Activated naive CD8-positive, alpha-beta T cell treated with anti-CD3 and anti-CD28 coated beads, Interleukin-2, amount 50 U/mL, for 24 hours (primary cell): ENCODE measurements at regions not wholly inside any gene's neighbourhood (a gene's known extent, or its start where the extent isn't known, plus 50 kb on each side); places are given as distances from the start of the nearest gene placed in this dataset.

ENCODE experiments used
- ATAC-seq: fragments of 150-1000 bp; cut with Tn5 transposase; one replicate; pipeline ENCODE4 v1.10.0; 2021
- DNase-seq: peaks from one replicate; pipeline ENCODE4 v3.0.0; 2021
- H3K27ac Mint-ChIP-seq: one replicate; pipeline ENCODE4 v1.8.0; 2021; ENCODE audit warnings: mild to moderate bottlenecking, mixed read lengths
- H3K27me3 Mint-ChIP-seq: one replicate; pipeline ENCODE4 v1.8.0; 2021; ENCODE audit warnings: mixed read lengths
- H3K36me3 Mint-ChIP-seq: one replicate; pipeline ENCODE4 v1.8.0; 2021; ENCODE audit warnings: low read depth, mixed read lengths
- H3K4me1 Mint-ChIP-seq: one replicate; pipeline ENCODE4 v1.8.0; 2021; ENCODE audit warnings: mixed read lengths
- H3K4me3 Mint-ChIP-seq: one replicate; pipeline ENCODE4 v1.8.0; 2021; ENCODE audit warnings: mild to moderate bottlenecking, moderate library complexity, mixed read lengths
- H3K9me3 Mint-ChIP-seq: one replicate; pipeline ENCODE4 v1.8.0; 2021; ENCODE audit warnings: mixed read lengths

DNA sequence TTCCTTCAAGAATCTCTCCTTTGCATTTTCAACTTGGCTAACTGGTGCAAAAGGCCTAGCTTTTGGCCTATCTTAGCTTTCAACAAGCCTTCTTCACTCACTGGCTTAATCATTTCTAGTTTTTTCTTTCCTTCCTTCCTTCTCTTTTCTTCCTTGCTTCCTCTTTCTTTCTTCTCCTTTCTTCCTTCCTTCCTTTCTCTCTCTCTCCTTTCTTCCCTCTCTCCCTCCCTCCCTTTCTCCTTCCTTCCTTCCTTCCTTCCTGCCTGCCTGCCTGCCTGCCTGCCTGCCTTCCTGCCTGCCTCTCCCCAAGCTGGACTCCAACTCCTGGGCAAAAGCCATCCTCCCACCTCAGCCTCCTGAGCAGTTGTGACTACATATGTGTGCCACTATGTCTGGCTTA lies 176.2 kb upstream of the APCDD1 start:
- H3K27me3 Mint-ChIP-seq, result no peaks in the 10 kb centered on the region
- H3K4me1 Mint-ChIP-seq, result peaks cover 2% of the 10 kb centered on the region
- no peak overlapping the region for H3K27ac Mint-ChIP-seq
- DNase-seq, result no peak
- H3K9me3 Mint-ChIP-seq, result peaks cover 5% of the 10 kb centered on the region
- no peaks in the 10 kb centered on the region for H3K36me3 Mint-ChIP-seq
- ATAC-seq, result no peak
- no peak overlapping the region for H3K4me3 Mint-ChIP-seq

GRCh38 chr18:10279471-10279870 lies 175.0 kb upstream of the APCDD1 start:
- Mint-ChIP-seq H3K36me3 (no peaks in the 10 kb centered on the region), H3K27ac (no peak overlapping the region), H3K4me1 (peaks cover 2% of the 10 kb centered on the region), H3K4me3 (no peak overlapping the region), H3K9me3 (peaks cover 5% of the 10 kb centered on the region), H3K27me3 (no peaks in the 10 kb centered on the region)
- ATAC-seq, result no peak
- DNase-seq, result no peak

- Mint-ChIP-seq H3K4me1 (peaks cover 2% of the 10 kb centered on the region), H3K27ac (no peak overlapping the region)
- no peak for DNase-seq
Measured at GRCh38 chr18:10279905-10280644, 174.4 kb upstream of the APCDD1 start.

GRCh38 chr18:10284540-10285282 lies 169.7 kb upstream of the APCDD1 start:
- Mint-ChIP-seq H3K4me3 (no peak overlapping the region), H3K4me1 (peaks cover 15% of the 10 kb centered on the region), H3K9me3 (peaks cover 11% of the 10 kb centered on the region), H3K27ac (no peak overlapping the region), H3K27me3 (no peaks in the 10 kb centered on the region), H3K36me3 (no peaks in the 10 kb centered on the region)
- DNase-seq (no peak), ATAC-seq (no peak)

More at GRCh38 chr18:10279905-10280644, 174.4 kb upstream of the APCDD1 start:
- Mint-ChIP-seq H3K36me3 (no peaks in the 10 kb centered on the region), H3K4me3 (no peak overlapping the region), H3K27me3 (no peaks in the 10 kb centered on the region), H3K9me3 (peaks cover 5% of the 10 kb centered on the region)
- ATAC-seq, result no peak

GRCh38 chr18:10285283-10285640 lies 169.2 kb upstream of the APCDD1 start:
- ATAC-seq, result no peak
- H3K4me1 Mint-ChIP-seq, result peaks cover 15% of the 10 kb centered on the region
- peaks cover 11% of the 10 kb centered on the region for H3K9me3 Mint-ChIP-seq
- no peak overlapping the region for H3K4me3 Mint-ChIP-seq
- no peaks in the 10 kb centered on the region for H3K27me3 Mint-ChIP-seq
- no peak for DNase-seq
- H3K27ac Mint-ChIP-seq, result no peak overlapping the region
- H3K36me3 Mint-ChIP-seq, result no peaks in the 10 kb centered on the region

- Mint-ChIP-seq H3K4me3 (no peak overlapping the region), H3K27ac (no peak overlapping the region), H3K4me1 (peaks cover 15% of the 10 kb centered on the region), H3K36me3 (no peaks in the 10 kb centered on the region), H3K27me3 (no peaks in the 10 kb centered on the region), H3K9me3 (peaks cover 11% of the 10 kb centered on the region)
- DNase-seq (no peak), ATAC-seq (no peak)
Measured at GRCh38 chr18:10286580-10287150, 167.8 kb upstream of the APCDD1 start.

DNA sequence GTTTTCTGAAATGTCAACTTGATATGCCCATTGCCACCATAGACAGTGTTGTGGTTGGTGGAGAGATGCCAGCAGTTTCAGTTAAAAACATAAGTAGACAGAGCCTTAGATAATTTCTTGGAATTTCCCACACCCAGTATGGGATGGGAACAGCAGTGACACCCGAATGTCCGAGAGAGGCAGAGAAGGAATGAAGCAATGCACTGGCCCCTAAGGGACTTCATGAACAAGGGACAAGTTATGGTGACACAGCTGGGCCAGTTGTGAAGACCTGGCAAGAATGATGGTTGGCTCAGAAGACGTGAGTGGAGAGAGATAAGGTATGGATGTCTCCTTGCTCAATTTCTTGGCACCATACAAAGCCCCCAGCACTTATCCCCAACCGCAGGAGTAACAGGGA lies 165.2 kb upstream of the APCDD1 start:
- Mint-ChIP-seq H3K27me3 (no peaks in the 10 kb centered on the region), H3K4me3 (no peak overlapping the region), H3K9me3 (peaks cover 11% of the 10 kb centered on the region), H3K27ac (no peak overlapping the region), H3K36me3 (no peaks in the 10 kb centered on the region), H3K4me1 (peaks cover 15% of the 10 kb centered on the region)
- no peak for ATAC-seq
- DNase-seq, result no peak

- no peaks in the 10 kb centered on the region for H3K36me3 Mint-ChIP-seq
- no peak for ATAC-seq
- H3K4me3 Mint-ChIP-seq, result no peak overlapping the region
- DNase-seq, result no peak
- H3K27ac Mint-ChIP-seq, result no peak overlapping the region
- peaks cover 11% of the 10 kb centered on the region for H3K9me3 Mint-ChIP-seq
- no peaks in the 10 kb centered on the region for H3K27me3 Mint-ChIP-seq
- peaks cover 15% of the 10 kb centered on the region for H3K4me1 Mint-ChIP-seq
Measured at GRCh38 chr18:10289951-10290637, 164.3 kb upstream of the APCDD1 start.

- Mint-ChIP-seq H3K36me3 (no peaks in the 10 kb centered on the region), H3K27me3 (no peaks in the 10 kb centered on the region), H3K4me1 (peaks cover 13% of the 10 kb centered on the region), H3K4me3 (no peak overlapping the region), H3K9me3 (peaks cover 11% of the 10 kb centered on the region), H3K27ac (no peak overlapping the region)
- DNase-seq (no peak), ATAC-seq (no peak)
Measured at GRCh38 chr18:10290638-10291235, 163.7 kb upstream of the APCDD1 start.

DNA sequence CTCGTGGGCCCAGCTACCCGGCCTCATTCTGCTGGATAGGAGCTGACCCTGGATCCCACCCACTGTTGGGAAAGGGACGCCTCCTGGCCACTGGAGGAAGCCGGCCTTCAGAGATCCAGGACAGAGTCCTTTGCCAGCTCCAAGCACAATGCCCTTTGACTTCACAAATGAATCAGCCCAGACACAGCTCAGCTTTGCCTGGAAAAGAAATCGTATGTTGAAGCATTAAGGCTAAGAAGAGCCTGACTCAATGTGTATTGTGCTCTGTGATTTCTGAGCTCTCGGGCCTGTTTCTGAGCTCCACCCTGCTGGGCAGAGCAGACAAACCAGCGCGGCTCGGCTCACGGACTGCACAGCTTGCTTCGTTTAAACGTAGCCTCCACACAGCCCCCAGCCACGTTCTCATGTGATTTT lies 162.9 kb upstream of the APCDD1 start:
- DNase-seq (no peak), ATAC-seq (no peak)
- Mint-ChIP-seq H3K36me3 (no peaks in the 10 kb centered on the region), H3K27me3 (no peaks in the 10 kb centered on the region), H3K27ac (no peak overlapping the region), H3K4me3 (no peak overlapping the region), H3K9me3 (peaks cover 11% of the 10 kb centered on the region), H3K4me1 (peaks cover 6% of the 10 kb centered on the region)

DNA sequence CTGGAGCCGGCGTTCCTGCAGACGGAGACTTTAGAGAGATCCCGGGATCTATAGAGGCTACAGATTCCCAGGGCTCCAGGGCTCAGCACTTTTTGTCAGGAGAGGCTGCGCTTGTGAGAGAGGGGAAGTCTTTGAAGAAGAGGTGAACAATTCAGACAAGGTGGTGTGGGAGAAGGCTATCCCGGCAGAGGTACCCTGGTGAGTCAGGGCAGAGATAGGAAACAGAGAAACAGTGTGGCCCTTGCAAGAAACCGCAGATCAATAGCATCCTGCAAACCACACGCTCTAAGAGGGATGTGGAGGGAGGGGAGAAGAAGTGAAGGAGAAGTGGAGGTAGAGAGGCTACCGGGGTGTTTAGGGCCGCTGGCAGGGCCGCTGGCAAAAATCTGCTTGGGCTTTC lies 160.5 kb upstream of the APCDD1 start:
- Mint-ChIP-seq H3K4me1 (peaks cover 3% of the 10 kb centered on the region), H3K27ac (no peak overlapping the region), H3K9me3 (peaks cover 5% of the 10 kb centered on the region), H3K27me3 (peaks cover 2% of the 10 kb centered on the region), H3K36me3 (no peaks in the 10 kb centered on the region), H3K4me3 (no peak overlapping the region)
- ATAC-seq (no peak), DNase-seq (no peak)

- no peaks in the 10 kb centered on the region for H3K36me3 Mint-ChIP-seq
Measured at GRCh38 chr18:10295751-10296150, 158.7 kb upstream of the APCDD1 start.

GRCh38 chr18:10296491-10296890 lies 157.9 kb upstream of the APCDD1 start:
- Mint-ChIP-seq H3K9me3 (no peaks in the 10 kb centered on the region), H3K36me3 (no peaks in the 10 kb centered on the region), H3K4me1 (peaks cover 3% of the 10 kb centered on the region), H3K27ac (no peak overlapping the region), H3K4me3 (no peak overlapping the region), H3K27me3 (peaks cover 2% of the 10 kb centered on the region)
- DNase-seq (no peak), ATAC-seq (no peak)

More at GRCh38 chr18:10295751-10296150, 158.7 kb upstream of the APCDD1 start:
- ATAC-seq (no peak), DNase-seq (no peak)
- Mint-ChIP-seq H3K4me3 (no peak overlapping the region), H3K27me3 (peaks cover 2% of the 10 kb centered on the region), H3K27ac (no peak overlapping the region), H3K9me3 (no peaks in the 10 kb centered on the region), H3K4me1 (peaks cover 3% of the 10 kb centered on the region)

- Mint-ChIP-seq H3K27me3 (peaks cover 2% of the 10 kb centered on the region), H3K9me3 (no peaks in the 10 kb centered on the region), H3K36me3 (no peaks in the 10 kb centered on the region), H3K27ac (no peak overlapping the region), H3K4me3 (no peak overlapping the region), H3K4me1 (peaks cover 3% of the 10 kb centered on the region)
- DNase-seq (no peak), ATAC-seq (no peak)
Measured at GRCh38 chr18:10297086-10297485, 157.3 kb upstream of the APCDD1 start.
